Frontal cortex (tissue), 3 donors: ENCODE measurements at regions not wholly inside any gene's neighbourhood (a gene's known extent, or its start where the extent isn't known, plus 50 kb on each side); places are given as distances from the start of the nearest gene placed in this dataset.

ENCODE experiments used
- DNase-seq, 2 donors: peaks; one replicate each; pipeline ENCODE4 v3.0.0; 2012; ENCODE audit warnings: low spot score in 2 of 2
- FAIRE-seq: peaks from 2 replicates; lab custom pipeline; 2012; peaks lifted over from hg19 to GRCh38; lab: Jason Lieb, UNC
- donor health status: control.
- donor health status: control.
- donor health status: control.

DNA sequence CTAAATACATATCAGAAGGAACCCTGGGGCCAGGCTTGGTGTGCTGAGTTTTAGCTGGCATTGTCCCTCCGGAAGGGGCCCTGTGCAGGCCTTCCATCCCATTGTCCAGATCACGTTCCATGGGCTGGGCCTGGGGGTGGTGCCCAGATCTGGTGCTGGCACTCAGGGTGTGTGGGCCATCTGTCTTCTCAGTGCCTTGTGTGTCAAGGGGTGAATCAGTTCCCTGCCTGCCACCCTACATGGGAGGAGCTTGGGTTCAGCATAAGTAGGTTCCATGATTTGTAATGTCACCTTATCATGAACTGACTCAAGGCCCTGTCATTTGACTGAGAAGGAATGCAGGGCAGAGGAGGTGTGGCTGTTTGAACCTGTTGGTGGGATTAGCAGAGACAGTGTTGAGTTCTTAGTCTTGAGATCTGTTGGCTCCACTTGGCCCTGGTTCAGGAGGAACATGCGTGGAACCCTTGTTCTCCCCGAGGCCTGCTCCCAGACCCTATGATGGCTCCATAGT, 176.8 kb downstream of the MACROH2A1 start:
- no peak for DNase-seq
- FAIRE-seq, result no peak

DNA sequence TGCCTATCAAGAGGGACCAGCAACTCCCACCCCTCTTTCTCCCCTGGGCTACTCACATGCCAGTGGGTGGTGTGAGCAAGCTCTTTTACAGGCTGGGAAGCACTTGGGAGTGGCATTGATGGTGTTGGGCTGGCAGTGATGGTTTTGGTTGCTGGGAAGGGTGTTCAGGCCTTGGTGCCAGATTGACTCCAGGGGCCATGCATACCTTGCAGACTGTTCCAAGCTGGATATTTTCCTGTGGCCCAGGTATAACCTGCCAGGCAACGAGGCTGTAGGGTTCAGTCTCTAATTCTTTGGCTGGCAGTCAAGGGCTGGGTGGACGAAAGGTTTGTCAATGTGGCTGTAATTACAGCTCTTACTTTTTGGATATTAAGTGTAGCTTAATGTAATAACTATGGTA, 177.3 kb downstream of the MACROH2A1 start:
- DNase-seq (no peak), FAIRE-seq (no peak)

DNA sequence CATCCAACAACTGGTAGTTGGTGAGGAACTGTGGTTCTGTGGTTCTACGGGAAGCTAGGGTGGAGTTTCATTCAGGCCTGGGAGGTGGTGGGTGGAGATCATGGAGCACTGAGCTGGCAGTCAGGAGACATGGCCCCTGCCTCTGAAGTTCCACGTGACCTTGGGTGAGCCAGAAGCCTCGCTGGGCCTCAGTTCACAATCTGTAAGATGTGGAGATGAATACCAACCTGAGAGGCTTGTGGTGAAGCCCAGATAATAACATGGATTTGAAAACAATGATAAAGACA, 177.9 kb downstream of the MACROH2A1 start:
- FAIRE-seq (no peak), DNase-seq (no peak)

DNA sequence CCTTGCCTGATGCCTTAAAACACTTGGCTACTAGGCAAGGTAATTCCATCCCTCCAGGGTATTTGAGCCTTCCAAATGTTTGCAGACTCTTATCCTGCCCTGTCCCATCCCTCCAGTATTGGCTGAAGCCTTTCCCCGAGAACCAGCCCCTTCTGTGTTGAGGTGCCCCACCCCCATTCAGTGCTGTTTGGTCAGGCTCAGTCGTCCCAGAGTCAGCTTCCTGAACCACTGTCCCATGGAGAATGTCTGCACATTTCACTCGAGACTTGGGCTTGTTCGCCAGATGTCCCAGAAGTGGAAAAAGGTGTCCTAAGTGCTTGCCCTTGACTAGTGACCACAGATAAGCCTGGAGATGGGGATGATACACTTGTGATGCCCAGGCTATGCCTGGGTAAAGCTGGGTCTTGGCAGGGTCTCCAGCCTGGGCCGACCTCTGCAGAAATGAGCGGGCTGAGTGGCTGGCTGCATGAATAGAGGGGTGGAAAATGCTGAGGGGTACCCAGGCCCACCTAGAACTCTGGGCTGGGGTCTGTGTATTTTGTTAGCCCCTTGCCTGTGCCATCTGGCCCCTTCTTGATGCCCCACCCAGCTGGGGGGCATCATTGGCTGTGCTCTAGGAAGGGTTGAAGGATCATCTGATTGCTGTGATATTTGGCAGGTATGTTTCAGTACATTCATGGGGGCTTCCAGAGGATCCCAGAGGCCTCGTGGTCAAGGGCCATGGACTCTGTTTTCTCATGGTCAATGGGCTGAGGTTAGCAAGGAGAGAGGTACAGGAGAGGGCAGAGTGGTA, 178.4 kb downstream of the MACROH2A1 start:
- FAIRE-seq, result no peak
- DNase-seq, result no peak

DNA sequence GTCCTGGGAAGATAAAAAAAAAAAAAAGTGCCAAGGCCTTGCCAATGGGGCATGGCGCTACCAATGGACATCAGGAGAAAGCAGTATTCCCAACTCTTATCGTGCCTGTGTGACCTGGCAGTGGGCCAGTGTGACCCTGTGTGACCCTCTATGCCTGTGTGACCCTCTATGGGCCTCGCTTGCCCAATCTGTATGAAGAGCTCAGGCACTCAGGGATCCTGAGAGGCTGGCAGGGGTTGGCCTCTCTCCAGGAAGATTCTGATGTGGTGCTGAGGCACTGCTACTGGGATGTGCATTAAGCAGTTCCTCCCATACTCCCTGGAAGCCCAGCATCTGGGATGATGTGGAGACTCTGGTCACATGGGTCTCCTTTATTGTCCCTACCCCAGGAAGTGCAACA, 179.2 kb downstream of the MACROH2A1 start:
- no peak for FAIRE-seq

DNA sequence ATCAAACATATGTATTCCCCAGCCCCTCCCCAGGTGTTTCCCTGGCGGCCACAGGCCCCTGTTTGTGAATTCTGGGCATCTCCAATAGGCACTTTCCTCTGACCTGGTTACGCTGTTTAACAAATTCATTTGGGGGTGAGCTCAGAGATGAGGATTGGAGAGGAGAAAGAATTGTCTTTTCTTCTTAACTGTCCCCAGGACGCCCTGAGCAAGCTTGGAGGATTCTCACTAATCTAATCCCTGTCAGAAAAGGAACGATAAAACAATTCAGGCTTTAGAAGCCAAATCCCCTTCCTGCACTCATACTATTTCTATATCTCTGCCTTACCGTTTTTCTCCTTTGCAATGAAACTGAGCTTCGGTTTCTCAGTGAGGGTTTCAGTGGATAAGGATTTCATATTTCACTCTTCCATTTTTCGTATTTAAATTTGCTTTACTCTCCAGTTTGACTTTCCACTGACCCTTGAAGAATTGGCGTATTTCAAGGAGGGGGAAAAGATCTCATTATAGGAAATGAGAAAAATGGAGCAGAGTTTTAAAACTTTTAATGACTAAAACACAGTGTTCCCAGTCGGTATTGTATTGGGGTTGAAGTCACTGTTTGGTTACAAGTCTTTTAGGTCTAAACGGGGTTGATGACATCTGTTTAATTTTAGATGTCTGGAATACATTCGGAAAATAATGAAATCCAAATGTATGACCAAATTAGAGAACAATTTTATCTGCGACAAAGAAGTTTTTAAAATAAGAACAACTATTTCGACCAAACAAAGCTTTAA, 180.1 kb downstream of the MACROH2A1 start:
- no peak for DNase-seq
- no peak for FAIRE-seq

More for the DNA sequence above, 179.2 kb downstream of the MACROH2A1 start:
- DNase-seq, result no peak

DNA sequence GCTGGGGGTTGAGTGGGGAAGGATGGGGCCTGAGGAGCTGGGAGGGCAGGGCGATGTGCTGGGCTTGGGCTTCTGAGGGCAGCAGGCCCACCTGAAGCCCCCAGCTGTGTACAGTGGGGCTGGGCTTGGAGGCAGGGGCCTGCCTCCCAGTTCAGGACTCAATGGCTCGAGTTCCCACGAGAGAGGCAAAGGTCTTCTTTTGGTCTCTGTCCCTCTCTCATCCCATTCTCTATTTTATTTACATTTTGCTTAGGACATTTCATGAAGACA, 180.6 kb downstream of the MACROH2A1 start:
- DNase-seq, result no peak
- FAIRE-seq, result no peak

DNA sequence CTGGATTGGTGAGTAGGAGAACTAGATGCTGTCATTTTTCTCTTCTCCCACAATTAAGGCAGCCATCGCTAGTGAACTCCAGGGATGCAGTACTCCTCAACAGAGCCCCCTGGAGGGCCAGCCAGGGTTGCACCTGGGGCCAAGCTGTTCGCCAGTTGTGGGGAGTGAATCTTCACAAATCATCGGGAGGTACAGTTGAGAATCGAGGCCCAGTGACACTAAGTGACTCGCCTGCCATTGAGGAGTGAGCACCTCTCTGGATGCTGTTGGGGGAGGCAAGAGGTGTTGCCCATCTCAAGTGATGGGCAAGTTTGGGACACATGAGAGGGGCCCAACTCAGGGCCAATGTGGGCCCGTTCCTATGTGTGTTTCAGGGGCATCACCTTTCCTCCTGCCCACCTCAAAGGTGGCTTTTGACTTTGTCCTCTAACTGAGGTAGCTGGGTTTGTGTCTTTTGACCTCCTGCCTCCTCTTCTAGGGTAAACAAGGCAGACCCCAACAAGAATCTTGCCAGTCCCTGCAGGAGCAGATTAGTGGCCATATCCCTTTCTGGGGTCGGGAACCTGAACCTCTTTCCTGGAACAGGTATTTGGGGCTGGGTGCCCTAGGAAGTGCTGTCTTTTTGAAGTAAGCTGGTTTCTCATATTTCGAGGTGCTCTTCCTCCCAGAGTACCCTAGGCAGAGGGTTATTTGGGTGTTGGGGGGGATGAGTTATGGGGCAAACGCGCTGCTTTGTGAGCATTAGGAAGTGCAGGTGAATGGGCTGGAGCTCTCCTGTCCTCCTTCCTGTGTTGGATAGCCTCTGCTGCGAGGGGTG, 181.2 kb downstream of the MACROH2A1 start:
- FAIRE-seq, result no peak
- no peak for DNase-seq

DNA sequence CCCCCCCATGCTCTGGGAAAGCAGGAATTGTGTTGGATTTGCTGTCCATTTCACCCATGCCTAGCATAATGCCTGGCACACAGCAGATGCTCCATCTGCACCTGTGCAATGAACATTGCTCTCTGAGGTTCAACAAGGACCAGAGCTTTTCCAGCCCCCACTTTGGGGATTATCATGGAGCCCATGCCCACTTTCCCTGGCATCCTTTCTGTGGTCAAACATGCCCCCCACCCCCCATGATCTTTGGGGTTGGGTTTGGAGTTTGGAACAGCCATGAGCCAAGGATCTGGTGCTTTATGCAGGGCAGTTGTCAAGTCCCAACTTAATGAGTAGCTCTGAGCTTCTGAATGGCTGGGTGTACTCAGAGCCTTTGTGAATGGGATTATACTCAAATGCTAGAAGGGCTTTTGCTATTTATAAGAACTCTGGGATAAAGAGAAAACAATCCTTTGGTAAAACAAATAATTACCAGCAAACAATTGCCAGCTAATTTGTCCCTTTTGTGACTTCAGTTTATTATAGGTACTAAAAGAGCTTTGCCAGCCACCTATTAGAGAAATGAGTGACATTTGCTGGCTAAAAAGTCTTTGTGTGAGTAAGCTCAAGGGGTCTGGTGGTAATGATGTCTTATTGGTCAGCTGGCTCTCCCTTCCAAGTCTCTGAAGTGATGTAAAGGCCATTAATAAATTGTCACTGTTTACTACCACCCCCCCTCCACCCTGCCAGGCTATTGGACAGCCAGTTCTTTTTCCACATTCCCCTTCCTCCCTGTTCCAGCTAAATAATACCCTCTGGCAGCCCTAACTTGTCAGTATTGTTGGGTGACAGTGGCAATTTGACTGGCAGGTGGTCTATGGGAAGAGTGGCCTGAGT, 182.3 kb downstream of the MACROH2A1 start:
- no peak for DNase-seq
- no peak for FAIRE-seq

DNA sequence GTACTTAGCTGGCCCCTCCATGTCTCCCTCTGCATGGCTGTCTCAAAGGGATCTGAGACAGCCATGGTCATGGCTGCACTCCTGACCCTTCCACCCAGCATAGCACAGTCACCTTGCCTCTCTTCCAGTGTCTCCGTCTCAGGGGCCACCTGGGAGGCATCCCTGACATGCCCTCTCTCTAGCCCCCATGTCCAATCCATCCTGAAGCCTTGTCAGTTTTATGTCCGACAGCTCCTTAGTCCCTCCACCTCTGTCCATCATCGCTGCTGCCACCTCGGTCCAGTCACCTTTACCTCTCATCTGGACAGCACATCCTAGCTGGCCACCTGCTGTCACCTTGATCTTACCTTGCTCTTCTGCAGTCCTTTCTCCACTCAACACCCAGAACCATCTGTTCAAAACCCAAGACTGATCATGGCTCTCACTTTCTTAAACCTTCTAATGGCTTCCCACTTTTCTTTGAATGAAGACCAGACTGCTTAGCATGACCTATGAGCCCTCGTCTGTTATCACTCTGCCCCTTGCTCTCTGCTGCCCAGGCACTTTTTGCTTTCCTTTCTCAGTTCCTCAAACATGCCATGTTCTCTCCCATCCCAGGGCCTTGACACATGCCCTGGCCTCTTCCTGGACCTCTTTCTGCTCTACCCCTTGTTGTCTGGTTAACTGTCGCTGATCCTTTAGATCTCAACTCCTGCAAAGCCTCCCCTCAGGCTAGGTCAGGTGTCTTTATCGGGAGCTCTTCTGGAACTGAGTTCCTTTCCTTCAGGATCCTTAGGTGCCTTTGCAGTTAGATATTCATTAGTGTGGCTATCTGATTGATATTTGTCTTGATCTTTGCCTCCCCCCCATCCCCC, 181.8 kb upstream of the PITX1 start:
- FAIRE-seq, result no peak
- DNase-seq, result no peak

DNA sequence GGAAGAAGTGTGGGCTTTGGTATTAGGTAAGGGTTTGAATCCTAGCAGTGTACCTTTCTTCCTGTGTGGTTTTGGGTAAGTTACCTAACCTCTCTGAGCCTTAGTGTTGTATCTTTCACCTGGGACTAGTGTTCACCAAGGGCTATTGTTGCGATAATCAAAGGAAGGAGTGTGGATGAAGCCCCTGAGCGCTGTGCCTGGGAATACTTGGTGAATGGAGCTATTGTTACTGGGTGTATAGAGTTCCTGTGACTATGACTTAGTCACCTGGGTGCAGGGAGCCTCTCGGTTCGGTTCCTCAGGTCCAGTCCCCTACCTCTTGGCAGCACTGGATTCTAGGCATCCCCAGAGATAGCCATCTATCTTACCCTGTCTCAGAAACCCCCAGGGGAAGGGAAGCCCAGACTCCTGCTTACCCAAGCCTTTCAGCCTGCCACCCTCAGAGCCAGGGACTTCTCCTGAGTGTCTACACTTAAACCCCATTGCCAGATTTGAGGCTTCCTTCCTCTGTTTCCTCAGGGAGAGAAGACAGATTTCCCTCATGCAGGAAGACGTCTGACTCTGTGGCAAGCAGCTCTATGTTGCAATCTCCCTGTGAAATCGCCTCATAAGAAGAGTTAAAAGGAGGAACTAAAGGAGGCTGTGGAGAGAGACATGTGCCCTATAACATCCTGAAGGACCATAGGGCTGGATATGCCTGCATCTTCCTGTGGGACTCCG, 181.0 kb upstream of the PITX1 start:
- DNase-seq, result no peak
- no peak for FAIRE-seq

DNA sequence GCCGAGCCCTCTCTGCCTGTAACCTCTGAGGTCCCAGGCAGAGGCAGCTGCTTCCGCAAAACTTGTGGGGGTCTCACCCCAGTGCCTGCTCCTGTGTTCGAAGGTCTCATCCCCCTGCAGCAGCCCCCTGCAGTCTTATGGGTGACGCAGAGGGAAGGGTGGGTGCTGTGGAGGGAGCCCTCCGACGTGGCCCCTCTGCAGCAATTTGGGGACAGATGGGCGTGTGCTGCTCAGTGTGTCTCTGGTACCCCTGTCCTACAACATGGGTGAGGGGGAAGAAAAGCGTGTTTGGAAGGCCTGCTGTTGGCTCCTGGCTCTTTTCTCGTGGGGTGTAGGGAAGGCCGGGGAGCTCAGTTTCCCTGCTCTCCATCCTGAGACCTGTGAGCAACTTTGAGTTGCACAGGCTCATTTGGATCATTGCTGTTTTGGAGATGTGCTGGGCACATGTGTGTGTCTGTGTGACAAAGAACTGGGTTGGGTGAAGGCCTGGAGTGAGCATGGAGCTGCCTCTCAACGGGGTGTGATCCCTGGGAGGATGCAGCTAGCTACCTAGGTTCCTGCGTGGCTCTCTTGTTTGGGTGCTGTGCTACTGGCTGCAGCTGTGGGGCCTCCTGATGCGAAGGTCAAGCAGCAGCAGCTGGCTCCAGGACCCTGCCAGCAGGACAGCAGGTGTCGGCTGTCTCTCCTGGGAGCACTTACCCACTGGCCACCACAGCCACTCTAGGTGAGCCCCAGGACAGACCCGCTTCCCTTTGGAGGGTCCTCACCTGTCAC, 179.6 kb upstream of the PITX1 start:
- no peak for FAIRE-seq
- DNase-seq, result no peak

DNA sequence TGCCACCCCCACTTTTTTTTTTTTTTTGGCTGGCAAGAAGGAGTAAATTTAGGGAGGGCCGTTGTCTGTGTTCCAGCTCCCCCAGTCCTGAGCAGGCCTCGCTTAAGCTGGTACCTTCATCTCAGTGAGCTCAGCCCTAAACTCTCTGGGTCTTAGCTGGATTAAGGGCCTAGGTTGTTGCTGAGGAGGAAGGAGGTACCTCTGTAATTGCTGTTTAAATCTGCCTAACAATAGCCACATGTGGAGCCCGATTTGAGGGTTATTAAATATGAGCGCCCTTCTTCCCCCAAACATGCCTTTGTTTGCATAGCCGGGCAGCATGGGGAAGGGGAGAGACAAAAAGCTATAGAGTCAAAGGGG, 179.0 kb upstream of the PITX1 start:
- DNase-seq, result no peak
- no peak for FAIRE-seq

DNA sequence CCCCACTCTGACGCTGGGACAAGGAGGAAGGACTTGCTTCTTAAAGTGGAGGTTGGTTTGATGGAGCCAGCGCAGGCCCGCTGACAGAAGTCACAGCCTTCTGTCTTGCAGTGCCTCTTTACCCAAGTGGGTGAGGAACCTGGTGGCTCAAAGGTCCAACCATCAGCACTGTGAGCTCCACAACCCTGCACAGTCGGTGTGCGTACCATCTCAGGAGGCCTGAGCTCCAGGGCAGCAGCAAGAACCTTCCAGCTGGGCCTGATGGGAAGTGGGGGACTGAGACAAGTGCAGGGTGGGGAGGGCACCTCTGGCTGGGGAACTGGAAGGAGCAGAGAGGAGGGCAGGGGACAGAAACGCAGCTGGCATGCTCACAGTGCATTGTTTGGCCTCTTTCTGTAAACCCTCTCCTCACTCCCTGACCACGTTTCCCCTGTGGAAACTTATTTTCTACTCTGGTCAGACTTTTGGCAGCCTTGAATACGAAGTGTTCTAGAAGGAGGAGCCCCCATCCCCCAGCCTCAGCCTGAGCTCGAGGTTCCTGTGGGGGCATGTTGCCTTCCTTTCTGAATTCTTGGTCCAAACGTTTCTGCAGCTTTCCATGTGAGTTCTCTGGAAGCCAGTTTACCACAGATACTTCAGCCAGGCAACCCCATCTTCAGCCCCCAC, 178.5 kb upstream of the PITX1 start:
- no peak for DNase-seq
- no peak for FAIRE-seq

DNA sequence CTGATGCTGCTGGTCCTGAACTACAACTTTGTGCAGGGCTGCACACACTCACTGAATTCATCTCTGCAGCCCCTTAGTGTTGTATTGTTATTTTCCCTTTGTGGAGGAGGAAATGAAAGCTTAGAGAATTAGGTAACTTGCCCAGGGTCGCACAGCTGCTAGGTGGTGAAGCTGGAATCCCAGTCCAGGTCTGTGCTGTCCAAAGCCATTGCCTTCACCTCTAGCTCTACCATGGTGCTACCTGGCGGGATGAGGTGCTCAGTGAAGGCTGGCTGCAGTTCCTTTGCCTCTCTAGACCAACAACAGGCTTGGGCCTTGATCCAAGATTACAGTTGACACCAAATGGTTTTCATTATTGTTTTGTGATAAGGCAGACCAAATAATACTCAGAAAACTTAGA, 177.8 kb upstream of the PITX1 start:
- DNase-seq (no peak), FAIRE-seq (no peak)

DNA sequence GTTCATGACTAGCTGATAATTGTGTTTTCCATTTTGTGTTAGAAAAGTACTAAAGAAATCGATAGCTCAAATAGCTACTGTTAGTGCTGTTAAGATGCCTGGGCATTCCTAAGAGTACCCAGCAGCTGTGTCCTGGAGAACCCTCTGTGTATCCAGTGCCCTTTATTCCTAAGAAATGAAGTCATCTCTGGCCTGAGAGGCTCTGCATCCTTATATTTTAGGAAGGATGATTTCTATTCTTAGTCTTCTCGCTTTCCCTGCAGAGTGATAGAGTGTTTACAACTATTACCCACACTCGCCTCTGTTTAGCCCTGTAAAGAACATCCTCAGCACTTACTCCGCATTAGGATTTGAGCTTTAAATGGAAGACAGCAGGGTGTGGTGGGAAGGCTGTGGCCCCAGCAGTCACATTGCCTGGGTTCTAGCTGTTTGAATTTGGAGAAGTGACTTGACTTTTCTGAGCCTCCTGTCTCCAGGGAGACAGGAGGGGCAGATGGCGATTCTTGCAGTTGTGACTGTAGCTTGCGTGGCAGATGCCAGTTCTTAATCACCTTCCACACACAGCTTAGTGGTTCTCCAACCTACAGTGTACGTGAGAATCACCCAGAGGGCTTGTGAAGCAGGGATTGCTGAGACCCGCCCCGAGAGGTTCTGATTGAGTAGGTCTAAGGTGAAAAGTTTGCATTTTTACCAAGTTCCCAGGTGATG, 177.2 kb upstream of the PITX1 start:
- FAIRE-seq (no peak), DNase-seq (no peak)
